GM12878 (cell line): ENCODE measurements at regions not wholly inside any gene's neighbourhood (a gene's known extent, or its start where the extent isn't known, plus 50 kb on each side); places are given as distances from the start of the nearest gene placed in this dataset.

Experiments used
- ATAC-seq: fragments of 200-7000 bp; cut with Tn5 transposase; 3 replicates; pipeline ENCODE4 v1.9.1; 2020; ENCODE audit warnings: mild to moderate bottlenecking, moderate library complexity
- BruUV-seq: library from RNA; stranded (reverse); fragments of 400-500 nt; replicated peaks from 2 replicates; lab custom pipeline; 2021; lab: Mats Ljungman, UMichigan
- CTCF ChIA-PET: fragments of 300-600 bp; sonication (Branson Sonifier 250); formaldehyde crosslinking; extraction: SDS; loops from one replicate; lab custom pipeline; 2021; ENCODE audit warnings: inconsistent platforms; lab: Yijun Ruan, JAX
- POLR2A ChIA-PET: fragments of 350-600 bp; formaldehyde crosslinking; extraction: SDS; loops from one replicate; lab custom pipeline; 2021; ENCODE audit warnings: inconsistent platforms; lab: Charles Lee
- RAD21 ChIA-PET: fragments of 300-600 bp; sonication (Branson Sonifier 250); formaldehyde crosslinking; loops from one replicate; lab custom pipeline; 2023; ENCODE audit warnings: antibody characterized with exemption; ENCODE audit not compliant: unreplicated experiment; lab: Charles Lee
- SMC1A ChIA-PET: fragments of 300-600 bp; sonication (Branson Sonifier 250); formaldehyde crosslinking; loops from one replicate; lab custom pipeline; 2023; ENCODE audit not compliant: unreplicated experiment, uncharacterized antibody; lab: Charles Lee
- DNase-seq: peaks from one replicate; pipeline ENCODE4 v3.0.0-alpha.2; 2011; ENCODE audit warnings: low read depth, low spot score
- FAIRE-seq: peaks from 3 replicates; lab custom pipeline; 2011; peaks lifted over from hg19 to GRCh38; lab: Jason Lieb, UNC
- H2AFZ ChIP-seq: 2 replicates; pipeline ENCODE4 v1.6.0; 2011; ENCODE audit warnings: low read depth, low read length, control low read depth; ENCODE audit not compliant: control insufficient read depth
- H3K27ac ChIP-seq: 2 replicates; pipeline ENCODE4 v1.5.1; 2011; ENCODE audit warnings: control low read depth; ENCODE audit not compliant: control insufficient read depth, insufficient read depth
- H3K27me3 ChIP-seq, 2 experiments: replicated peaks in 1 of 2; 2 replicates each; pipeline versions ENCODE4 v1.6.0 to v1.6.1; 2011; ENCODE audit warnings: low read length in 1 of 2; ENCODE audit not compliant: control insufficient read depth in 2 of 2, insufficient read depth in 2 of 2
- H3K36me3 ChIP-seq, 2 experiments: 2 replicates each; pipeline ENCODE4 v1.5.1; 2011; ENCODE audit warnings: low read length in 1 of 2; ENCODE audit not compliant: control insufficient read depth in 2 of 2, insufficient read depth in 2 of 2
- H3K4me1 ChIP-seq: 2 replicates; pipeline ENCODE4 v1.6.1; 2011; ENCODE audit warnings: mild to moderate bottlenecking, low read length, moderate library complexity, mixed read lengths; ENCODE audit not compliant: control insufficient read depth, insufficient read depth
- H3K4me2 ChIP-seq: 2 replicates; pipeline ENCODE4 v1.6.0; 2011; ENCODE audit warnings: control low read depth; ENCODE audit not compliant: control insufficient read depth, insufficient read depth
- H3K4me3 ChIP-seq: fragments of 200-600 bp; sonication (generic); 2 replicates; pipeline ENCODE4 v1.5.1; 2016
- H3K79me2 ChIP-seq: 2 replicates; pipeline ENCODE4 v1.6.0; 2011; ENCODE audit warnings: low read length; ENCODE audit not compliant: control insufficient read depth, insufficient read depth
- H3K9ac ChIP-seq: 2 replicates; pipeline ENCODE4 v1.8.0; 2011; ENCODE audit warnings: low read length, control low read depth, mixed read lengths; ENCODE audit not compliant: control insufficient read depth, insufficient read depth
- H3K9me3 ChIP-seq: replicated peaks from 3 replicates; pipeline ENCODE4 v1.5.1; 2011; ENCODE audit warnings: mild to moderate bottlenecking, low read length; ENCODE audit not compliant: control insufficient read depth, insufficient read depth
- H4K20me1 ChIP-seq: 2 replicates; pipeline ENCODE4 v1.6.0; 2011; ENCODE audit not compliant: control insufficient read depth, insufficient read depth
- BACH1 ChIP-seq: fragments of 450-650 bp; IDR thresholded peaks from 2 replicates; pipeline ENCODE4 v1.6.1; 2017; ENCODE audit warnings: mild to moderate bottlenecking, borderline replicate concordance
- BCL3 ChIP-seq: IDR thresholded peaks from 2 replicates; pipeline ENCODE4 v1.6.1; 2011; ENCODE audit warnings: borderline replicate concordance, low read depth, mild to moderate bottlenecking, moderate library complexity, low read length; ENCODE audit not compliant: insufficient read depth, poor library complexity, severe bottlenecking
- EZH2 ChIP-seq: IDR thresholded peaks from 2 replicates; pipeline ENCODE4 v1.6.1; 2012; ENCODE audit warnings: low read depth, mild to moderate bottlenecking, control low read depth, inconsistent platforms, low read length, borderline replicate concordance; ENCODE audit not compliant: control insufficient read depth
- IKZF2 ChIP-seq, 2 experiments: fragments of 450-650 bp; IDR thresholded peaks; 2 replicates each; pipeline ENCODE4 v1.6.1; 2017; ENCODE audit warnings: mild to moderate bottlenecking in 2 of 2, moderate library complexity in 2 of 2
- IRF3 ChIP-seq: fragments of 450-650 bp; IDR thresholded peaks from 2 replicates; pipeline ENCODE4 v1.6.1; 2014; ENCODE audit warnings: mild to moderate bottlenecking
- SRF ChIP-seq, 2 experiments: IDR thresholded peaks; 2 replicates each; pipeline ENCODE4 v1.6.1; 2011; ENCODE audit warnings: low read depth in 2 of 2, low read length in 2 of 2, mild to moderate bottlenecking in 1 of 2, moderate library complexity in 1 of 2
- WGBS: methylation state at CpG from one replicate; pipeline ENCODE4 v1.1.6; 2016; ENCODE audit warnings: low lambda C conversion rate; ENCODE audit not compliant: insufficient replicate concordance, insufficient coverage; ENCODE audit errors: missing lambda C conversion rate; 5-methylcytosine and 5-hydroxymethylcytosine counted together
- in situ Hi-C: fragments of 300-500 bp; cut with MboI; formaldehyde crosslinking; loops from 9 replicates; pipeline ENCODE4 v1.14.3; 2018; ENCODE audit warnings: mixed read lengths
- intact Hi-C: fragments of 100-400 bp; cut with micrococcal nuclease; formaldehyde crosslinking; loops from one replicate; pipeline ENCODE4 v1.14.2; 2022; ENCODE audit not compliant: unreplicated experiment

- TF ChIP-seq EZH2: no peak
- no peak for TF ChIP-seq IKZF2 (IDR thresholded peaks at IDR 0.05)
- TF ChIP-seq BACH1: no peak
- no peak for TF ChIP-seq BCL3
- no peak for TF ChIP-seq SRF (IDR thresholded peaks at IDR 0.05; ENCODE audit: low read depth in 2 of 2, low read length in 2 of 2)
- TF ChIP-seq IRF3: no peak
- TF ChIP-seq, all 136 proteins: peak for 0
Measured at GRCh38 chr14:34350903-34351302, 111.1 kb downstream of the SPTSSA start.

More at GRCh38 chr14:34350903-34351302, 111.1 kb downstream of the SPTSSA start:
- no peaks in the 10 kb centered on the region for H3K27me3 ChIP-seq
- no peak overlapping the region for H3K9ac ChIP-seq
- ATAC-seq (no peak), FAIRE-seq (no peak), DNase-seq (no peak)
- no peak overlapping the region for H2AFZ ChIP-seq
- H3K4me1 ChIP-seq: no peaks in the 10 kb centered on the region
- no peak overlapping the region for H3K27ac ChIP-seq
- no peak overlapping the region for H3K4me2 ChIP-seq
- no peaks in the 10 kb centered on the region for H3K36me3 ChIP-seq
- SMC1A ChIA-PET: interaction anchor here (1.4 kb wide), 1 partner anchor 19 kb away, joined by 3 read pairs; no protein-coding TSS in a partner anchor
- peaks cover 2% of the 10 kb centered on the region; the same call in 1 of the 3 replicates for H3K9me3 ChIP-seq
- POLR2A ChIA-PET: no interaction called here
- CTCF ChIA-PET: interaction anchor here (1.1 to 1.5 kb wide), 2 partner anchors 19 to 22 kb away, joined by 3 read pairs; no protein-coding TSS in a partner anchor
- no peaks in the 10 kb centered on the region for H4K20me1 ChIP-seq
- 74% methylated on average over 6 of the region's 6 CpGs for WGBS
- no peaks in the 10 kb centered on the region for H3K79me2 ChIP-seq
- H3K4me3 ChIP-seq: no peak overlapping the region
- no TSS peak for BruUV-seq
- RAD21 ChIA-PET: no interaction called here
- in situ Hi-C loops: no loop called here
- intact Hi-C loops: no loop called here
